ENCODE measurements at regions not wholly inside any gene's neighbourhood (a gene's known extent, or its start where the extent isn't known, plus 50 kb on each side); places are given as distances from the start of the nearest gene placed in this dataset.

DNA sequence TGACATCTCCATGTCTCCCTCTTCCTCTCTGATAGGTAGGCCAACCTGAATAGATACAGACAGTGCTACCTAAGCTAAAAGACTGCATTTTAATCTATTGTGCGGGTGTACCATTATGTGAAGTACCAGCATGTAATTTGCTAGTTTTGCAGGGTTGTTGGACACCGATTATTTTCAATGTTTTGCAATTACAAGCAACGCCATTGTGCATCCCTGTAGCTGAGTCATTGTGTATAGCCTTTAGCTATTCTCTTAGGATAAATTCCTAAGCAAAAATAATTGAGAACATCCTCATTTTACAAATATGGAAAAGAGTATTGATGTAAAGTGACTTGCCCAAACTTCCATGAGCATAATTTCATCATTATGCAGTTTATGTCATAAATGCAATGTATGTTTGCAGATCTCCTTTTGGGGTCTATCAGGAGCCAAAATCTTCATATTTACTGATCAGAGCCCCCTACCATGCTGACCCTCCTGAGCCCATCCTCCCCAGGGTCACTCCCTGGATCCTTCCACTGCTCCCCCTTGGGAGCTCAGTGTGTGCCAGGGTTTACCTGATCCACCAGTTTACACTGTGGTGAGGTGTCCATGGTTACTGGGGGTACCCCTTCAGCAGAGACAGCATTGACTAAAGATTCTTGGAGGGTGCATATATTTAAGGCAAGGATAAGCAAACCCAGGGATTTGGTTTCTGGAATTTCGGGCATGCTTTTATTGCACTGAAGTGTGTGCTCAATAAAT lies 80.6 kb downstream of the CCDC185 start:
- TF ChIP-seq CTCF (conservative IDR thresholded peaks at IDR 0.05; ENCODE audit: low read depth, low read length) (no peak), EZH2 (IDR thresholded peaks at IDR 0.05; ENCODE audit: borderline replicate concordance, low read depth, low read length, poor library complexity, severe bottlenecking) (no peak)

Data from A673 (cell line).